Panc1 (cell line): ENCODE measurements at regions not wholly inside any gene's neighbourhood (a gene's known extent, or its start where the extent isn't known, plus 50 kb on each side); places are given as distances from the start of the nearest gene placed in this dataset.

Experiments used
- ATAC-seq: fragments of 200-7000 bp; cut with Tn5 transposase; 2 replicates; pipeline ENCODE4 v1.9.1; 2020; ENCODE audit warnings: mild to moderate bottlenecking, moderate library complexity
- BruUV-seq: library from RNA; stranded (reverse); fragments of 400-500 nt; replicated peaks from 2 replicates; lab custom pipeline; 2021; lab: Mats Ljungman, UMichigan
- CTCF ChIA-PET: fragments of 300-600 bp; sonication (Branson Sonifier 250); formaldehyde crosslinking; loops from one replicate; lab custom pipeline; 2022; ENCODE audit warnings: antibody characterized with exemption; lab: Charles Lee
- POLR2A ChIA-PET: fragments of 300-600 bp; sonication (Branson Sonifier 250); formaldehyde crosslinking; loops from one replicate; lab custom pipeline; 2022; ENCODE audit warnings: antibody characterized with exemption; lab: Charles Lee
- DNase-seq: peaks from one replicate; pipeline ENCODE4 v3.0.0-alpha.2; 2010; ENCODE audit warnings: low read depth, low spot score
- H3K27ac ChIP-seq: 2 replicates; pipeline ENCODE4 v1.5.1; 2011; ENCODE audit warnings: mild to moderate bottlenecking, low read length, inconsistent platforms
- H3K27me3 ChIP-seq: fragments of 200-500 bp; sonication (Bioruptor generic); 2 replicates; pipeline ENCODE4 v1.6.0; 2014; ENCODE audit warnings: low read length, inconsistent platforms; ENCODE audit not compliant: control insufficient read depth, insufficient read depth
- H3K36me3 ChIP-seq: fragments of 200-500 bp; sonication (Bioruptor generic); 2 replicates; pipeline ENCODE4 v1.5.1; 2014; ENCODE audit warnings: inconsistent platforms, mild to moderate bottlenecking, low read length, moderate library complexity; ENCODE audit not compliant: control insufficient read depth, insufficient read depth
- H3K4me1 ChIP-seq: 2 replicates; pipeline ENCODE4 v1.5.1; 2011; ENCODE audit warnings: inconsistent platforms, mild to moderate bottlenecking, low read length, moderate library complexity; ENCODE audit not compliant: control insufficient read depth, insufficient read depth
- H3K4me3 ChIP-seq, 2 experiments: 2 replicates each; pipeline ENCODE4 v1.5.1; 2011 to 2012; ENCODE audit warnings: low read depth in 2 of 2, low read length in 2 of 2, mild to moderate bottlenecking in 2 of 2, inconsistent platforms in 1 of 2, moderate library complexity in 1 of 2
- H3K9me3 ChIP-seq: fragments of 200-500 bp; sonication (Bioruptor generic); 2 replicates; pipeline ENCODE4 v1.5.1; 2014; ENCODE audit warnings: low read depth, mild to moderate bottlenecking, inconsistent platforms, low read length, moderate library complexity; ENCODE audit not compliant: control insufficient read depth, insufficient read depth
- POLR2AphosphoS5 ChIP-seq: IDR thresholded peaks from 2 replicates; pipeline ENCODE4 v1.6.1; 2012; ENCODE audit warnings: mild to moderate bottlenecking, low read depth, low read length, moderate library complexity
- REST ChIP-seq, 2 experiments: IDR thresholded peaks; 2 replicates each; pipeline ENCODE4 v1.6.1; 2011 to 2012; ENCODE audit warnings: low read depth in 2 of 2, control low read depth in 1 of 2, low read length in 1 of 2, mild to moderate bottlenecking in 1 of 2, moderate library complexity in 1 of 2; ENCODE audit not compliant: insufficient read depth in 1 of 2
- SIN3A ChIP-seq: IDR thresholded peaks from 2 replicates; pipeline ENCODE4 v1.6.1; 2012; ENCODE audit warnings: low read depth, mild to moderate bottlenecking, low read length, moderate library complexity, borderline replicate concordance; ENCODE audit not compliant: insufficient read depth
- TCF7L2 ChIP-seq: IDR thresholded peaks from 2 replicates; pipeline ENCODE4 v1.6.1; 2011; ENCODE audit warnings: mild to moderate bottlenecking, low read depth, low read length, inconsistent platforms
- in situ Hi-C: cut with HindIII; loops from 2 replicates; pipeline ENCODE4 v1.10.0; 2016; ENCODE audit warnings: low sequenced_read_pairs, low pct_unique_long_range_greater_than_20kb
- intact Hi-C: fragments of 100-400 bp; cut with micrococcal nuclease; formaldehyde crosslinking; loops from one replicate; pipeline ENCODE4 v1.10.0; 2022; ENCODE audit not compliant: unreplicated experiment
- TF ChIP-seq, protein P1 (sequence below): fragments of 450-650 bp; IDR thresholded peaks from 2 replicates; pipeline ENCODE4 v1.5.1; 2017; ENCODE audit warnings: mild to moderate bottlenecking

GRCh38 chr4:1543976-1544375 is 137.7 kb upstream of the NKX1-1 start:
- POLR2A ChIA-PET = no interaction called here
- in situ Hi-C loops (no loop called here), intact Hi-C loops (no loop called here)
- no peak for TF ChIP-seq REST (IDR thresholded peaks at IDR 0.05; ENCODE audit: insufficient read depth in 1 of 2, low read depth in 2 of 2, low read length in 1 of 2)
- TF ChIP-seq SIN3A = no peak
- TF ChIP-seq, protein P1, sequence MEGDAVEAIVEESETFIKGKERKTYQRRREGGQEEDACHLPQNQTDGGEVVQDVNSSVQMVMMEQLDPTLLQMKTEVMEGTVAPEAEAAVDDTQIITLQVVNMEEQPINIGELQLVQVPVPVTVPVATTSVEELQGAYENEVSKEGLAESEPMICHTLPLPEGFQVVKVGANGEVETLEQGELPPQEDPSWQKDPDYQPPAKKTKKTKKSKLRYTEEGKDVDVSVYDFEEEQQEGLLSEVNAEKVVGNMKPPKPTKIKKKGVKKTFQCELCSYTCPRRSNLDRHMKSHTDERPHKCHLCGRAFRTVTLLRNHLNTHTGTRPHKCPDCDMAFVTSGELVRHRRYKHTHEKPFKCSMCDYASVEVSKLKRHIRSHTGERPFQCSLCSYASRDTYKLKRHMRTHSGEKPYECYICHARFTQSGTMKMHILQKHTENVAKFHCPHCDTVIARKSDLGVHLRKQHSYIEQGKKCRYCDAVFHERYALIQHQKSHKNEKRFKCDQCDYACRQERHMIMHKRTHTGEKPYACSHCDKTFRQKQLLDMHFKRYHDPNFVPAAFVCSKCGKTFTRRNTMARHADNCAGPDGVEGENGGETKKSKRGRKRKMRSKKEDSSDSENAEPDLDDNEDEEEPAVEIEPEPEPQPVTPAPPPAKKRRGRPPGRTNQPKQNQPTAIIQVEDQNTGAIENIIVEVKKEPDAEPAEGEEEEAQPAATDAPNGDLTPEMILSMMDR = no peak
- no peak for TF ChIP-seq POLR2AphosphoS5
- no peak for TF ChIP-seq TCF7L2
- CTCF ChIA-PET = no interaction called here
- no peak for ATAC-seq
- Histone ChIP-seq H3K27ac (no peak overlapping the region), H3K36me3 (no peaks in the 10 kb centered on the region), H3K9me3 (no peaks in the 10 kb centered on the region), H3K27me3 (no peaks in the 10 kb centered on the region), H3K4me3 (no peak overlapping the region), H3K4me1 (peaks cover 6% of the 10 kb centered on the region; the same call in 1 of the 2 replicates)
- BruUV-seq = no TSS peak
- no peak for DNase-seq

- CTCF ChIA-PET = no interaction called here
- Histone ChIP-seq H3K9me3 (no peaks in the 10 kb centered on the region), H3K27me3 (no peaks in the 10 kb centered on the region), H3K27ac (no peak overlapping the region), H3K4me3 (no peak overlapping the region), H3K4me1 (peaks cover 6% of the 10 kb centered on the region; the same call in 1 of the 2 replicates), H3K36me3 (no peaks in the 10 kb centered on the region)
- intact Hi-C loops (no loop called here), in situ Hi-C loops (no loop called here)
- no peak for ATAC-seq
- no TSS peak for BruUV-seq
- TF ChIP-seq SIN3A (no peak), REST (IDR thresholded peaks at IDR 0.05; ENCODE audit: insufficient read depth in 1 of 2, low read depth in 2 of 2, low read length in 1 of 2) (no peak), POLR2AphosphoS5 (no peak), TCF7L2 (no peak)
- TF ChIP-seq, protein P1 = no peak
- no peak for DNase-seq
- POLR2A ChIA-PET = no interaction called here
Measured at GRCh38 chr4:1543561-1543960, 137.3 kb upstream of the NKX1-1 start.
